MM.1S (cell line): ENCODE measurements at regions not wholly inside any gene's neighbourhood (a gene's known extent, or its start where the extent isn't known, plus 50 kb on each side); places are given as distances from the start of the nearest gene placed in this dataset.

Experiments used
- DNase-seq: peaks from one replicate; pipeline ENCODE4 v3.0.0-alpha.2; 2015
- H2AFZ ChIP-seq: fragments of 300-600 bp; sonication (generic); 2 replicates; pipeline ENCODE4 v1.6.0; 2016; ENCODE audit warnings: antibody characterized with exemption, low read length
- H3F3A ChIP-seq: fragments of 300-600 bp; sonication (generic); 2 replicates; pipeline ENCODE4 v1.6.1; 2016; ENCODE audit warnings: mild to moderate bottlenecking, antibody characterized with exemption, low read length, moderate library complexity, mixed read lengths; ENCODE audit not compliant: insufficient read depth
- H3K27ac ChIP-seq: fragments of 300-600 bp; sonication (generic); 2 replicates; pipeline ENCODE4 v1.5.1; 2016; ENCODE audit warnings: mild to moderate bottlenecking, low read length
- H3K27me3 ChIP-seq: fragments of 300-600 bp; sonication (generic); replicated peaks from 2 replicates; pipeline ENCODE4 v1.6.0; 2016; ENCODE audit warnings: low read length; ENCODE audit not compliant: insufficient read depth
- H3K36me3 ChIP-seq: fragments of 300-600 bp; sonication (generic); replicated peaks from 2 replicates; pipeline ENCODE4 v1.6.1; 2016; ENCODE audit warnings: mild to moderate bottlenecking, low read length, mixed read lengths; ENCODE audit not compliant: insufficient read depth
- H3K4me1 ChIP-seq: fragments of 300-600 bp; sonication (generic); 2 replicates; pipeline ENCODE4 v1.6.1; 2016; ENCODE audit warnings: low read length, mixed read lengths
- H3K4me2 ChIP-seq: fragments of 300-600 bp; sonication (generic); 2 replicates; pipeline ENCODE4 v1.6.0; 2016; ENCODE audit warnings: low read depth, low read length
- H3K4me3 ChIP-seq: fragments of 300-600 bp; sonication (generic); 2 replicates; pipeline ENCODE4 v1.5.1; 2016; ENCODE audit warnings: low read length, mixed read lengths
- H3K79me2 ChIP-seq: fragments of 300-600 bp; sonication (generic); 2 replicates; pipeline ENCODE4 v1.6.1; 2016; ENCODE audit warnings: mixed run types, low read length, mixed read lengths
- H3K9ac ChIP-seq: fragments of 300-600 bp; sonication (generic); 2 replicates; pipeline ENCODE4 v1.6.1; 2016; ENCODE audit warnings: low read length, mixed read lengths
- H3K9me2 ChIP-seq: fragments of 300-600 bp; sonication (generic); replicated peaks from 2 replicates; pipeline ENCODE4 v1.6.1; 2016; ENCODE audit warnings: mild to moderate bottlenecking, low read length, mixed read lengths; ENCODE audit not compliant: insufficient read depth
- H3K9me3 ChIP-seq: fragments of 300-600 bp; sonication (generic); replicated peaks from 2 replicates; pipeline ENCODE4 v1.6.1; 2016; ENCODE audit warnings: mild to moderate bottlenecking, low read length, mixed read lengths; ENCODE audit not compliant: insufficient read depth
- H4K20me1 ChIP-seq: fragments of 300-600 bp; sonication (generic); 2 replicates; pipeline ENCODE4 v1.6.1; 2016; ENCODE audit warnings: mild to moderate bottlenecking, low read length, moderate library complexity, mixed read lengths; ENCODE audit not compliant: insufficient read depth
- EZH2 ChIP-seq: fragments of 300-600 bp; sonication (generic); optimal IDR thresholded peaks from 2 replicates; pipeline ENCODE3; 2017; ENCODE audit warnings: low read depth, mild to moderate bottlenecking, antibody characterized with exemption, low read length, mixed read lengths
- EZH2phosphoT487 ChIP-seq: fragments of 300-600 bp; sonication (generic); IDR thresholded peaks from 2 replicates; pipeline ENCODE4 v1.6.1; 2018; ENCODE audit warnings: antibody characterized with exemption, low read length
- TF ChIP-seq, protein P1 (sequence below): fragments of 300-600 bp; sonication (generic); IDR thresholded peaks from 2 replicates; pipeline ENCODE4 v1.5.1; 2016; ENCODE audit warnings: antibody characterized with exemption, low read length, mixed read lengths

- no peak overlapping the region for H3K27ac ChIP-seq
- H3K36me3 ChIP-seq: no peaks in the 10 kb centered on the region
- no peak overlapping the region for H2AFZ ChIP-seq
- TF ChIP-seq EZH2phosphoT487 (no peak), EZH2 (no peak)
- TF ChIP-seq, protein P1, sequence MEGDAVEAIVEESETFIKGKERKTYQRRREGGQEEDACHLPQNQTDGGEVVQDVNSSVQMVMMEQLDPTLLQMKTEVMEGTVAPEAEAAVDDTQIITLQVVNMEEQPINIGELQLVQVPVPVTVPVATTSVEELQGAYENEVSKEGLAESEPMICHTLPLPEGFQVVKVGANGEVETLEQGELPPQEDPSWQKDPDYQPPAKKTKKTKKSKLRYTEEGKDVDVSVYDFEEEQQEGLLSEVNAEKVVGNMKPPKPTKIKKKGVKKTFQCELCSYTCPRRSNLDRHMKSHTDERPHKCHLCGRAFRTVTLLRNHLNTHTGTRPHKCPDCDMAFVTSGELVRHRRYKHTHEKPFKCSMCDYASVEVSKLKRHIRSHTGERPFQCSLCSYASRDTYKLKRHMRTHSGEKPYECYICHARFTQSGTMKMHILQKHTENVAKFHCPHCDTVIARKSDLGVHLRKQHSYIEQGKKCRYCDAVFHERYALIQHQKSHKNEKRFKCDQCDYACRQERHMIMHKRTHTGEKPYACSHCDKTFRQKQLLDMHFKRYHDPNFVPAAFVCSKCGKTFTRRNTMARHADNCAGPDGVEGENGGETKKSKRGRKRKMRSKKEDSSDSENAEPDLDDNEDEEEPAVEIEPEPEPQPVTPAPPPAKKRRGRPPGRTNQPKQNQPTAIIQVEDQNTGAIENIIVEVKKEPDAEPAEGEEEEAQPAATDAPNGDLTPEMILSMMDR: no peak
- H3K9ac ChIP-seq: no peak overlapping the region
- H3K79me2 ChIP-seq: no peaks in the 10 kb centered on the region
- no peak overlapping the region for H3K4me2 ChIP-seq
- no peaks in the 10 kb centered on the region for H3K4me1 ChIP-seq
- H3K9me2 ChIP-seq: no peaks in the 10 kb centered on the region
- no peaks in the 10 kb centered on the region for H4K20me1 ChIP-seq
- no peak for DNase-seq
- H3F3A ChIP-seq: no peaks in the 10 kb centered on the region
- no peaks in the 10 kb centered on the region for H3K9me3 ChIP-seq
- H3K4me3 ChIP-seq: no peak overlapping the region
- no peaks in the 10 kb centered on the region for H3K27me3 ChIP-seq
These were observed 86.5 kb upstream of the TMEM72 start for GRCh38 chr10:44824607-44825006.

DNA sequence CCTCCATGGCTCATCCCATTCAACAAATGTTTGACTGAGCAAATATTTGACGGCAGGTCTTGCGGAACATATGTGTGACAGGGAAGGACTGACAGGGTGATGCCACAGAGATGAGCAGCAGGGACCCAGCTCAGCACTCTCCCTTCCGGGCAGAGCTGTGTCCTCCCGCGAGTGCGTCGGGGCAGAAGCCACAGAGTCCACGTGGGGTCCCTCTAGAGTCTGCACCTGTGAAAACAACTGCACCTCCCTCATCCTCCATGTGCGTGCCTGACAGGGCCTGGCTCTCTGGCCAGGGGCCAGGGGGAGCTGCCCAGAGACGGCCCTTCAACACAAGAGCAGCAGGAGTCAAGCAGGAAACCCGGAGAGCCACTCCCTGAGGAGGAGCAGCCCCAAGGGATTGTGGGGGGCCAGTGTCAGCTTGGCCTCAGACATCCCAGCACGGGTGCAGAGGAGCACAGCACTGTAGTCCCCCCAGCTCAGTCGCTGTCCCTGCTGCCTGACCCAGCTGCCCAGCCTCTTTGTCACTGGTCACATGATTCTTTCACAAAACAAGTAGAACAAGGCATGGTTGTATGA, 83.6 kb upstream of the TMEM72 start:
- no peak overlapping the region for H3K4me2 ChIP-seq
- H3K79me2 ChIP-seq: no peaks in the 10 kb centered on the region
- no peak overlapping the region for H3K9ac ChIP-seq
- H3K36me3 ChIP-seq: no peaks in the 10 kb centered on the region
- H3K9me2 ChIP-seq: no peaks in the 10 kb centered on the region
- H4K20me1 ChIP-seq: no peaks in the 10 kb centered on the region
- no peak overlapping the region for H3K4me3 ChIP-seq
- no peak for TF ChIP-seq EZH2phosphoT487
- TF ChIP-seq EZH2: no peak
- TF ChIP-seq, protein P1: no peak
- no peaks in the 10 kb centered on the region for H3K4me1 ChIP-seq
- H3F3A ChIP-seq: no peaks in the 10 kb centered on the region
- no peaks in the 10 kb centered on the region for H3K9me3 ChIP-seq
- H3K27me3 ChIP-seq: no peaks in the 10 kb centered on the region
- H2AFZ ChIP-seq: no peak overlapping the region
- no peak for DNase-seq
- no peak overlapping the region for H3K27ac ChIP-seq

DNA sequence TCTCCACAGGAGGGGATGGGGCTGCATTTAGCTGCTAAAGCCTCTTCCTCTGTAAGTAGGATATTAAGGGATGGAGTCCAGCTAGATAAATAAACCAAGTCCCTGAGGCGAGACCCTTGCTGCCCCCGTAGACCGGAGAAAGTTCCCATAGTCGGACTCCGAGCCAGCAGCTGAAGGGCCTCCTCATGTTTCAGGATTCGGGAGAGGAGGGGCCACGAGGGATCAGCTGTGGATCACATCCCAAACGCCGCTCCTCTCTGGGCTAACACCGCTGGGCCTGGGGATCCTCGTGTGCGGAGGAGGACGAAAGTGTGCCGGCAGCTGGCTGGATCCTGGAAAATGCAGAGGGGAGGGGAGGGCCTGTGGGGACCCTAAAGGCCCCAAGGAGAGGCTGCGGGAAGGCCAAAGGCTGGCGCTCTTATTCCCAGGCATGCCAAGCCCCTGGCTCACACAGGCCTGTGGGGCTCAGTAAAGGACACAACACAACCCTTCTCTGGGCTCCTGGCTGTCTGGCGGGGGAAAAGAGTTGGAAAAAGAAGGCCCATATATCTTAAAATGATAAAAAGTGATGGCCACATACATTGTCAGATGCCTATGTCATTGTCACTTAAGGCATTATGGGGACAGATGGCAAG, 82.5 kb upstream of the TMEM72 start:
- no peak for DNase-seq
- no peaks in the 10 kb centered on the region for H3K4me1 ChIP-seq
- no peaks in the 10 kb centered on the region for H3K36me3 ChIP-seq
- H3K9me3 ChIP-seq: no peaks in the 10 kb centered on the region
- H3K4me3 ChIP-seq: no peak overlapping the region
- H3F3A ChIP-seq: no peaks in the 10 kb centered on the region
- H3K9me2 ChIP-seq: no peaks in the 10 kb centered on the region
- TF ChIP-seq EZH2: no peak
- TF ChIP-seq, protein P1: no peak
- no peak for TF ChIP-seq EZH2phosphoT487
- H4K20me1 ChIP-seq: no peaks in the 10 kb centered on the region
- H2AFZ ChIP-seq: no peak overlapping the region
- no peak overlapping the region for H3K9ac ChIP-seq
- H3K27me3 ChIP-seq: no peaks in the 10 kb centered on the region
- H3K27ac ChIP-seq: no peak overlapping the region
- H3K79me2 ChIP-seq: no peaks in the 10 kb centered on the region
- H3K4me2 ChIP-seq: no peak overlapping the region
